ENCODE measurements at regions not wholly inside any gene's neighbourhood (a gene's known extent, or its start where the extent isn't known, plus 50 kb on each side); places are given as distances from the start of the nearest gene placed in this dataset.

DNA sequence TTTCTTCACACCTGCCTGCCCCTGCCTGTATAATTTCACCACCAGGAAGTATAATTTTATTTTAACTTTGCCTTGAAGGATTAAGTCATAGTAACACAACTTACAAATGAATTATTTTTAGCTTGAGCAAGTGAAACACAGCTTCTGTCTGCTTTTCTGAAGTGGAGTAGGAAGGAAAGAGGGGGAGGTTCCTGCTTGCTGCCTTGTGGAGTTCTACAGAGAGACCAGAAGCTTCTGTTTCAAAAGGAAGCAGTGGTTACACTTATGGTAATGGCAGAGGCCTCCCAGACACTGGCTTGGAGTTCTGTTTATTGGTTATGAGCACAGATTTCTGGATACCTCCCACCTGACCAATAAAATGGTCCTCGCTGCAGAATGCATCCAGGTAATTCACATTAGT, 159.6 kb downstream of the TMEM200A start:
- no peak overlapping the region for H3K4me3 ChIP-seq (ENCODE audit: low read depth, low read length)
- DNase-seq (ENCODE audit: low read depth) = no peak
- H3K27me3 ChIP-seq (ENCODE audit: control insufficient read depth, insufficient read depth, low read length) = no peaks in the 10 kb centered on the region
- H3K36me3 ChIP-seq (ENCODE audit: control insufficient read depth, insufficient read depth, low read length) = no peaks in the 10 kb centered on the region
- TF ChIP-seq CTCF (IDR thresholded peaks at IDR 0.05; ENCODE audit: insufficient read depth, low read depth, low read length) = no peak
- CTCF ChIA-PET = interaction anchor here (1.1 to 2.2 kb wide), 2 partner anchors 9 to 10 kb away, joined by 3 to 5 read pairs; no protein-coding TSS in a partner anchor
- POLR2A ChIA-PET = no interaction called here

DNA sequence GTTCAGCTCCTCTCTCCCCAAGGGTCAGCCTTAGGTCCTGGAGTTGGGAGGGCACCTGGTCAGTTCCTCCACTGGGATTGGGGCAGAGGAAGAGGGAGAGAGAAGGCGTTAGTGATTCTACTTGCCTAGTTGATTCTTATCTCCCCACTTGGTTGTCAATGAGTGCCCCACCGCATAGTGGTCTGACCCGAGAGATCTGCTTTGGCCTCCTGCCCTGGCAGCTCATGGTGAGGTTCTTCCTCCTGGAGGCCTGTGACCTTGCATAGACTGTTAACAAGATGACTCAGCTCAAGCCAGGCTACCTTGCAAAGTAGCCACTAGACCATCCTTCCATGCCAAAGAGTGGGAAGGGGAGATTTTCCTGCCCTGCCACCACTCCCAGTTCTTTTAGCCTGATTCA, 160.6 kb downstream of the TMEM200A start:
- no peak for TF ChIP-seq CTCF (IDR thresholded peaks at IDR 0.05; ENCODE audit: insufficient read depth, low read depth, low read length)
- Histone ChIP-seq H3K27me3 (ENCODE audit: control insufficient read depth, insufficient read depth, low read length) (no peaks in the 10 kb centered on the region), H3K36me3 (ENCODE audit: control insufficient read depth, insufficient read depth, low read length) (no peaks in the 10 kb centered on the region), H3K4me3 (ENCODE audit: low read depth, low read length) (no peak overlapping the region)
- DNase-seq (ENCODE audit: low read depth) = no peak
- ChIA-PET POLR2A (no interaction called here), CTCF (interaction anchor here (0.9 to 2.2 kb wide), 2 partner anchors 11 to 27 kb away, joined by 4 to 5 read pairs; no protein-coding TSS in a partner anchor)

DNA sequence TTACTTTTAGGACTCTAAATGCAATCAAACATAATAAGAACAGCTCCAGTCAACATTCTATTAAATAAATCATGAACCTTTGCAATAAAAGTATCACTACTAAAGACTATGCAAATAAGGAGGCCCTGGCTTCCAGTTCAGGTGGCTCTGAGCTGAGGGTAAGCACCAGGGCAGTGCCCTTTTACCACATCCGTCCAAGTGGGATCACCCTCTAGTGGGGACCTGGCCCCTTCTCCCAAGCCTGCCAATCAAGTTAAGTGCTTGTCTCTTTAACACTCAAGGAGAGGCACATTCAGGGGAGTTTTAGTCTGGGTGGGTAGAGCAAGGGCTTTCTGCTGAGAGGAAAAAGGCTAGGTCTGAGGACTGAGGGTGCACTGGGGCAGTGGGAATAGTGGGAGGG, 161.4 kb downstream of the TMEM200A start:
- ChIA-PET POLR2A (no interaction called here), CTCF (interaction anchor here (0.9 to 2.2 kb wide), 2 partner anchors 12 to 26 kb away, joined by 4 to 5 read pairs; no protein-coding TSS in a partner anchor)
- H3K36me3 ChIP-seq (ENCODE audit: control insufficient read depth, insufficient read depth, low read length) = no peaks in the 10 kb centered on the region
- H3K27me3 ChIP-seq (ENCODE audit: control insufficient read depth, insufficient read depth, low read length) = no peaks in the 10 kb centered on the region
- TF ChIP-seq CTCF (IDR thresholded peaks at IDR 0.05; ENCODE audit: insufficient read depth, low read depth, low read length) = no peak
- DNase-seq (ENCODE audit: low read depth) = no peak
- no peak overlapping the region for H3K4me3 ChIP-seq (ENCODE audit: low read depth, low read length)

DNA sequence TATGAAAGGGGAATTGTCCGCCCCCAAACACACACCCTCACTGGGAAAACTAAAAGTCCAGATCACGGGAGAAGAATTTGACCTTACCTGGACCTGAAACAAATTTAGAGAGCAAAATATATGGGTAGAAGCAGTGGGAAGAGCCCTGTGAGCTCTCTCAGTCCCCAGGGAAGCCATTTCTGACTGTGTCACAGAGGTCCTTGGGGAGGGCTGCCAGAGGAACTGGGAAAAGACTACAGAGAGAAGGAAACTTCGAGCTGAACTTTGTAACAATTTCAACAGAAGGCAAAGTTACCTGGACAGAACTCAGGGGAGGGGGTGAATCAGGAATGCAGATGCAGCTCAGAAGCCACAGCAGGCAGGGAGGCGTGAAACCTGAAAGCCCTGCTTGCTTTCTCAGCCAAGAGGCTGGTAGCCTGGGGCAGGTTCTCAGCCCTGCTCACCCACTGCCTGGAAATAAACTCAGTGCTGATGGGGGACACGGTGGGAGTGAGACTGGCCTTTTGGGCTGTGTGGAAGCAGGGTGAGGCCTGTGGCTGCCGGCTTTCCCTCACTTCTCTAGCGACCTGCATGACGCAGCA, 163.8 kb downstream of the TMEM200A start:
- POLR2A ChIA-PET = no interaction called here
- no peak overlapping the region for H3K4me3 ChIP-seq (ENCODE audit: low read depth, low read length)
- CTCF ChIA-PET = interaction anchor here (0.6 to 0.9 kb wide), 2 partner anchors 17 to 439 kb away, joined by 3 to 4 read pairs; no protein-coding TSS in a partner anchor

GRCh38 chr6:130534627-130535026, 168.8 kb downstream of the TMEM200A start:
- Histone ChIP-seq H3K36me3 (ENCODE audit: control insufficient read depth, insufficient read depth, low read length) (no peaks in the 10 kb centered on the region), H3K27me3 (ENCODE audit: control insufficient read depth, insufficient read depth, low read length) (no peaks in the 10 kb centered on the region), H3K4me3 (ENCODE audit: low read depth, low read length) (no peak overlapping the region)
- ChIA-PET POLR2A (no interaction called here), CTCF (interaction anchor here (1.1 kb wide), 2 partner anchors 10 to 147 kb away, joined by 3 read pairs; no protein-coding TSS in a partner anchor)
- DNase-seq (ENCODE audit: low read depth) = no peak
- no peak for TF ChIP-seq CTCF (IDR thresholded peaks at IDR 0.05; ENCODE audit: insufficient read depth, low read depth, low read length)

More for the DNA sequence above, 163.8 kb downstream of the TMEM200A start:
- no peaks in the 10 kb centered on the region for H3K27me3 ChIP-seq (ENCODE audit: control insufficient read depth, insufficient read depth, low read length)
- no peak for DNase-seq (ENCODE audit: low read depth)
- TF ChIP-seq CTCF (IDR thresholded peaks at IDR 0.05; ENCODE audit: insufficient read depth, low read depth, low read length) = no peak
- no peaks in the 10 kb centered on the region for H3K36me3 ChIP-seq (ENCODE audit: control insufficient read depth, insufficient read depth, low read length)

Data from BJ (cell line).